Natural killer cell (primary cell): ENCODE measurements at regions not wholly inside any gene's neighbourhood (a gene's known extent, or its start where the extent isn't known, plus 50 kb on each side); places are given as distances from the start of the nearest gene placed in this dataset.

Experiments used
- ATAC-seq, 3 donors: fragments of 150-1000 bp in 2 of 3; fragments of 200-7000 bp in 1 of 3; cut with Tn5 transposase; 1 replicate in 1 of 3; 2 replicates in 2 of 3; pipeline ENCODE4 v1.10.0; 2021; ENCODE audit warnings: mild to moderate bottlenecking in 2 of 3, moderate library complexity in 2 of 3
- DNase-seq, 2 donors: peaks; one replicate each; pipeline versions ENCODE4 v3.0.0 to v3.0.0-alpha.2; 2013 to 2021; ENCODE audit warnings: mixed read lengths in 1 of 2
- H3K27ac ChIP-seq: one replicate; pipeline ENCODE4 v1.5.1; 2013; ENCODE audit warnings: mild to moderate bottlenecking, low read length
- H3K27me3 ChIP-seq: one replicate; pipeline ENCODE4 v1.6.1; 2013; ENCODE audit warnings: low read length; ENCODE audit not compliant: control insufficient read depth, insufficient read depth
- H3K36me3 ChIP-seq: one replicate; pipeline ENCODE4 v1.6.1; 2013; ENCODE audit warnings: low read length; ENCODE audit not compliant: control insufficient read depth, insufficient read depth
- H3K4me1 ChIP-seq: one replicate; pipeline ENCODE4 v1.6.1; 2013; ENCODE audit warnings: low read length; ENCODE audit not compliant: control insufficient read depth, insufficient read depth
- H3K4me3 ChIP-seq: one replicate; pipeline ENCODE4 v1.5.1; 2013; ENCODE audit warnings: low read length
- H3K9me3 ChIP-seq: one replicate; pipeline ENCODE4 v1.6.1; 2013; ENCODE audit warnings: low read length; ENCODE audit not compliant: control insufficient read depth, insufficient read depth
- H3K27ac Mint-ChIP-seq, 2 donors: one replicate each; pipeline ENCODE4 v1.8.0; 2022; ENCODE audit warnings: mild to moderate bottlenecking in 2 of 2, mixed read lengths in 2 of 2, moderate library complexity in 1 of 2
- H3K27me3 Mint-ChIP-seq, 2 donors: one replicate each; pipeline ENCODE4 v1.8.0; 2022; ENCODE audit warnings: low read depth in 2 of 2, mixed read lengths in 2 of 2
- H3K36me3 Mint-ChIP-seq: one replicate; pipeline ENCODE4 v1.8.0; 2022; ENCODE audit warnings: mixed read lengths
- H3K4me1 Mint-ChIP-seq, 2 donors: one replicate each; pipeline ENCODE4 v1.8.0; 2022; ENCODE audit warnings: mixed read lengths in 2 of 2
- H3K4me3 Mint-ChIP-seq: one replicate; pipeline ENCODE4 v1.8.0; 2022; ENCODE audit warnings: mild to moderate bottlenecking, moderate library complexity, mixed read lengths
- H3K9me3 Mint-ChIP-seq, 2 donors: one replicate each; pipeline ENCODE4 v1.8.0; 2022; ENCODE audit warnings: mixed read lengths in 2 of 2
- WGBS: methylation state at CpG from one replicate; pipeline ENCODE4 v1.1.7; 2013; ENCODE audit warnings: missing lambda C conversion rate; ENCODE audit not compliant: insufficient coverage; 5-methylcytosine and 5-hydroxymethylcytosine counted together
- intact Hi-C: fragments of 100-400 bp; cut with micrococcal nuclease; formaldehyde crosslinking; loops from one replicate; pipeline ENCODE4 v1.14.2; 2022
- TF ChIP-seq, protein P1 (sequence below): fragments of 200-600 bp; IDR thresholded peaks from one replicate; pipeline ENCODE4 v1.8.0; 2022; ENCODE audit warnings: antibody characterized with exemption

DNA sequence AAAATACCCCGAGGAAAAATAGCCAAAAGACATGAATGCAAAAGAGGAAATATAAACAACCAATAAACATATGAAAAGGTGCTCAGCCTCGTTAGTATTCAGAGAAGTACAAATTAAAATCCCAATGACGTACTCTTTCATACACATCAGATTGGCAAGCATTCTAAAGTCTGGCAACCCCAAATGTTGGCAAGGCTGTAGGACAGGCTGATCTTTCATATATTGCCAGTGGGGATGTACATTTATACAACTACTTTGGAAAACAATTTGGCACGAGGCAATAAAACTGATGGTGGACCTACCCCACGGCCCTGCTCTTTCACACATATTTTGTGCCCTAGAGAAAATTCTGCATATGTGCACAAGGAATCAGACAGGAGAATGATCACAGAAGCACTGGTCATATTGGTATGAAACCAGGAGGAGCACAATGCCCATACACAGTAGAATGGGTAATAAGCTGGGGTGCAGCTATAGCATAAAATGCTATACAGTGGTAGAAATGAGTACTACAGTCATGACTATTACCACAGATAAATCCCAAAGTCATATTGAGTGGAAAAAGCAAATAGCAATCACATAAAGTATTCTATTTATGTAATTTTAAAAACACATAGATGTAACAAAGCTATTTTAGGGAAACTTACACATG, 176.0 kb upstream of the SLC24A5 start:
- no peak overlapping the region for H3K4me3 Mint-ChIP-seq
- H3K4me1 Mint-ChIP-seq = no peaks in the 10 kb centered on the region
- Histone ChIP-seq H3K9me3 (no peaks in the 10 kb centered on the region), H3K27ac (no peak overlapping the region), H3K27me3 (no peaks in the 10 kb centered on the region), H3K4me3 (no peak overlapping the region), H3K4me1 (no peaks in the 10 kb centered on the region), H3K36me3 (no peaks in the 10 kb centered on the region)
- intact Hi-C loops = no loop called here
- H3K27ac Mint-ChIP-seq = no peak overlapping the region
- 94% methylated on average over 3 of the region's 5 CpGs for WGBS
- peaks cover 2 to 4% of the 10 kb centered on the region in 2 donors for H3K9me3 Mint-ChIP-seq
- H3K27me3 Mint-ChIP-seq = peaks cover 0 to 7% of the 10 kb centered on the region in 2 donors
- DNase-seq = no peak
- TF ChIP-seq, protein P1, sequence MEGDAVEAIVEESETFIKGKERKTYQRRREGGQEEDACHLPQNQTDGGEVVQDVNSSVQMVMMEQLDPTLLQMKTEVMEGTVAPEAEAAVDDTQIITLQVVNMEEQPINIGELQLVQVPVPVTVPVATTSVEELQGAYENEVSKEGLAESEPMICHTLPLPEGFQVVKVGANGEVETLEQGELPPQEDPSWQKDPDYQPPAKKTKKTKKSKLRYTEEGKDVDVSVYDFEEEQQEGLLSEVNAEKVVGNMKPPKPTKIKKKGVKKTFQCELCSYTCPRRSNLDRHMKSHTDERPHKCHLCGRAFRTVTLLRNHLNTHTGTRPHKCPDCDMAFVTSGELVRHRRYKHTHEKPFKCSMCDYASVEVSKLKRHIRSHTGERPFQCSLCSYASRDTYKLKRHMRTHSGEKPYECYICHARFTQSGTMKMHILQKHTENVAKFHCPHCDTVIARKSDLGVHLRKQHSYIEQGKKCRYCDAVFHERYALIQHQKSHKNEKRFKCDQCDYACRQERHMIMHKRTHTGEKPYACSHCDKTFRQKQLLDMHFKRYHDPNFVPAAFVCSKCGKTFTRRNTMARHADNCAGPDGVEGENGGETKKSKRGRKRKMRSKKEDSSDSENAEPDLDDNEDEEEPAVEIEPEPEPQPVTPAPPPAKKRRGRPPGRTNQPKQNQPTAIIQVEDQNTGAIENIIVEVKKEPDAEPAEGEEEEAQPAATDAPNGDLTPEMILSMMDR = no peak
- no peaks in the 10 kb centered on the region for H3K36me3 Mint-ChIP-seq
- no peak for ATAC-seq

GRCh38 chr15:47945872-47946650, 174.7 kb upstream of the SLC24A5 start:
- H3K27me3 Mint-ChIP-seq = peaks cover 0 to 7% of the 10 kb centered on the region in 2 donors
- WGBS = 93% methylated on average over 5 of the region's 6 CpGs
- Histone ChIP-seq H3K4me3 (no peak overlapping the region), H3K27ac (no peak overlapping the region), H3K36me3 (no peaks in the 10 kb centered on the region), H3K4me1 (no peaks in the 10 kb centered on the region), H3K9me3 (no peaks in the 10 kb centered on the region), H3K27me3 (no peaks in the 10 kb centered on the region)
- H3K36me3 Mint-ChIP-seq = no peaks in the 10 kb centered on the region
- DNase-seq = no peak
- ATAC-seq = no peak
- intact Hi-C loops = no loop called here
- H3K4me1 Mint-ChIP-seq = no peaks in the 10 kb centered on the region
- no peak overlapping the region for H3K4me3 Mint-ChIP-seq
- TF ChIP-seq, protein P1 = no peak
- no peak overlapping the region for H3K27ac Mint-ChIP-seq
- peaks cover 2 to 4% of the 10 kb centered on the region in 2 donors for H3K9me3 Mint-ChIP-seq

GRCh38 chr15:47949815-47950214, 171.0 kb upstream of the SLC24A5 start:
- Histone ChIP-seq H3K27me3 (no peaks in the 10 kb centered on the region), H3K9me3 (no peaks in the 10 kb centered on the region), H3K4me3 (no peak overlapping the region), H3K27ac (no peak overlapping the region), H3K36me3 (no peaks in the 10 kb centered on the region), H3K4me1 (no peaks in the 10 kb centered on the region)
- no peaks in the 10 kb centered on the region for H3K4me1 Mint-ChIP-seq
- H3K27me3 Mint-ChIP-seq = peaks cover 0 to 12% of the 10 kb centered on the region in 2 donors
- peaks cover 2% of the 10 kb centered on the region in 2 donors for H3K9me3 Mint-ChIP-seq
- intact Hi-C loops = no loop called here
- DNase-seq = no peak
- WGBS = 97% methylated on average over 3 of the region's 4 CpGs
- H3K36me3 Mint-ChIP-seq = no peaks in the 10 kb centered on the region
- no peak overlapping the region for H3K4me3 Mint-ChIP-seq
- no peak overlapping the region for H3K27ac Mint-ChIP-seq
- ATAC-seq = no peak
- TF ChIP-seq, protein P1 = no peak
